Astrocyte (in vitro differentiated cells and primary cell): ENCODE measurements at regions not wholly inside any gene's neighbourhood (a gene's known extent, or its start where the extent isn't known, plus 50 kb on each side); places are given as distances from the start of the nearest gene placed in this dataset.

Source experiments
- DNase-seq: peaks from one replicate; pipeline ENCODE4 v3.0.0-alpha.2; 2010; ENCODE audit warnings: low read depth
- FAIRE-seq: peaks from 2 replicates; lab custom pipeline; 2011; peaks lifted over from hg19 to GRCh38; lab: Jason Lieb, UNC
- H2AFZ ChIP-seq: 2 replicates; pipeline ENCODE4 v1.6.0; 2012; ENCODE audit warnings: low read depth, low read length, inconsistent platforms
- H3K27ac ChIP-seq: 2 replicates; pipeline ENCODE4 v1.5.1; 2011; ENCODE audit warnings: low read depth, low read length, inconsistent platforms
- H3K27me3 ChIP-seq: 2 replicates; pipeline ENCODE4 v1.6.0; 2011; ENCODE audit warnings: low read length, inconsistent platforms; ENCODE audit not compliant: insufficient read depth
- H3K36me3 ChIP-seq: 2 replicates; pipeline ENCODE4 v1.5.1; 2011; ENCODE audit warnings: low read length, inconsistent platforms; ENCODE audit not compliant: insufficient read depth
- H3K4me1 ChIP-seq: 2 replicates; pipeline ENCODE4 v1.5.1; 2011; ENCODE audit warnings: low read length, inconsistent platforms; ENCODE audit not compliant: insufficient read depth
- H3K4me2 ChIP-seq: 2 replicates; pipeline ENCODE4 v1.6.0; 2012; ENCODE audit warnings: low read length, inconsistent platforms
- H3K4me3 ChIP-seq: 2 replicates; pipeline ENCODE4 v1.5.1; 2011; ENCODE audit warnings: low read depth, mild to moderate bottlenecking, low read length, inconsistent platforms; ENCODE audit not compliant: insufficient read depth
- H3K79me2 ChIP-seq: 2 replicates; pipeline ENCODE4 v1.6.0; 2012; ENCODE audit warnings: mild to moderate bottlenecking, low read length, inconsistent platforms; ENCODE audit not compliant: insufficient read depth
- H3K9ac ChIP-seq: 2 replicates; pipeline ENCODE4 v1.6.0; 2012; ENCODE audit warnings: mild to moderate bottlenecking, low read length, inconsistent platforms
- H3K9me3 ChIP-seq: 2 replicates; pipeline ENCODE4 v1.5.1; 2012; ENCODE audit warnings: low read depth, mild to moderate bottlenecking, low read length, inconsistent platforms; ENCODE audit not compliant: insufficient read depth
- H4K20me1 ChIP-seq: 2 replicates; pipeline ENCODE4 v1.6.0; 2012; ENCODE audit warnings: low read length, inconsistent platforms; ENCODE audit not compliant: insufficient read depth
- H3K27ac Mint-ChIP-seq: one replicate; pipeline ENCODE4 v1.8.0; 2021; ENCODE audit warnings: mild to moderate bottlenecking, mixed read lengths; ENCODE audit not compliant: unreplicated experiment
- H3K27me3 Mint-ChIP-seq: one replicate; pipeline ENCODE4 v1.8.0; 2021; ENCODE audit warnings: low read depth, mixed read lengths; ENCODE audit not compliant: unreplicated experiment
- H3K36me3 Mint-ChIP-seq: one replicate; pipeline ENCODE4 v1.8.0; 2021; ENCODE audit warnings: low read depth, mixed read lengths; ENCODE audit not compliant: unreplicated experiment
- H3K4me1 Mint-ChIP-seq: one replicate; pipeline ENCODE4 v1.8.0; 2021; ENCODE audit warnings: low read depth, mixed read lengths; ENCODE audit not compliant: unreplicated experiment
- H3K4me3 Mint-ChIP-seq: one replicate; pipeline ENCODE4 v1.8.0; 2021; ENCODE audit warnings: mild to moderate bottlenecking, moderate library complexity, mixed read lengths; ENCODE audit not compliant: unreplicated experiment
- H3K9me3 Mint-ChIP-seq: one replicate; pipeline ENCODE4 v1.8.0; 2021; ENCODE audit warnings: mild to moderate bottlenecking, mixed read lengths; ENCODE audit not compliant: unreplicated experiment
- EZH2 ChIP-seq: IDR thresholded peaks from 2 replicates; pipeline ENCODE4 v1.6.1; 2012; ENCODE audit warnings: mild to moderate bottlenecking, low read length, inconsistent platforms; ENCODE audit not compliant: insufficient read depth
- TF ChIP-seq, protein P1 (sequence below): IDR thresholded peaks from 2 replicates; pipeline ENCODE4 v1.5.1; 2011; ENCODE audit warnings: low read depth, mild to moderate bottlenecking, inconsistent platforms, low read length, moderate library complexity; ENCODE audit not compliant: insufficient read depth

DNA sequence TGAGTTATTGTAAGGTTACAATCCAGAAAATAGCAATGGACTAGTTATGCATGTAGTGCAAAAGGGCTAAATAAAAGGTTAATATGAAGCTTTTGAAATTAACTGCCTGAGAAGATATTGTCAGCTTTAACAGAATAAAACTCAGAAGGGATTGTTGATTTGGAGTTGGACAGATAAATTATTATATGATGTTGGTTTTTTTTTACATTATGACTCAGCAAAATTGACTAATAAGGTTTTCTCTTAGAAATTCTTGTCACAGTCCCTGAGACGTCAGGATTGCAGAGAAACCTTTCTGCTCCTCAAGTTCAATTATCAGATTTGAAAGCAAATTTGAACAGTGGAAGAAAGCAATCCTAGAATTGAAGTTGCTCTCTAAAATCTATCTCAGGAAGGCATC lies 946.9 kb downstream of the CBLN2 start:
- no peak for TF ChIP-seq EZH2
- TF ChIP-seq, protein P1, sequence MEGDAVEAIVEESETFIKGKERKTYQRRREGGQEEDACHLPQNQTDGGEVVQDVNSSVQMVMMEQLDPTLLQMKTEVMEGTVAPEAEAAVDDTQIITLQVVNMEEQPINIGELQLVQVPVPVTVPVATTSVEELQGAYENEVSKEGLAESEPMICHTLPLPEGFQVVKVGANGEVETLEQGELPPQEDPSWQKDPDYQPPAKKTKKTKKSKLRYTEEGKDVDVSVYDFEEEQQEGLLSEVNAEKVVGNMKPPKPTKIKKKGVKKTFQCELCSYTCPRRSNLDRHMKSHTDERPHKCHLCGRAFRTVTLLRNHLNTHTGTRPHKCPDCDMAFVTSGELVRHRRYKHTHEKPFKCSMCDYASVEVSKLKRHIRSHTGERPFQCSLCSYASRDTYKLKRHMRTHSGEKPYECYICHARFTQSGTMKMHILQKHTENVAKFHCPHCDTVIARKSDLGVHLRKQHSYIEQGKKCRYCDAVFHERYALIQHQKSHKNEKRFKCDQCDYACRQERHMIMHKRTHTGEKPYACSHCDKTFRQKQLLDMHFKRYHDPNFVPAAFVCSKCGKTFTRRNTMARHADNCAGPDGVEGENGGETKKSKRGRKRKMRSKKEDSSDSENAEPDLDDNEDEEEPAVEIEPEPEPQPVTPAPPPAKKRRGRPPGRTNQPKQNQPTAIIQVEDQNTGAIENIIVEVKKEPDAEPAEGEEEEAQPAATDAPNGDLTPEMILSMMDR: no peak
- no peaks in the 10 kb centered on the region for H3K9me3 ChIP-seq

DNA sequence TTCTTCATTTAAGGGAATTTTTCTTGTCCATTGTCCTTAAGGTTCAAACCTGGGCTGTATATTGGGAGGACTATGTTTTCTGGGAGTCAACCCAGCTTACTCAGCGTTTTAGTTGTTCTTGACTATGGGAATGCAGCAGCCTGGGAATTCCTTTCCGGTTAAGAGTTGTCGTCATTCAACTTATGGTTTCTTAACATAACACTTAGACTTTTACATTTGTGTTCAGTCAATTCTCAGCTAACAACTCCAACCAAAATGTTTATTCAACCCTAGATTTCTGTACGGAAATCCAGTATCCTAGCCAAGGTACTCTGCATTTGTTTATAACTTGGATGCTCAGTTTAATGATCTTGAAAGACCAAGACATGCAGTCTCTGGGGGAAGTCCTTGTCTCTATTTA lies 960.9 kb downstream of the CBLN2 start:
- Histone ChIP-seq H3K27ac (no peak overlapping the region), H3K4me2 (no peak overlapping the region), H3K9ac (no peak overlapping the region), H3K4me3 (no peak overlapping the region), H3K4me1 (no peaks in the 10 kb centered on the region), H4K20me1 (no peaks in the 10 kb centered on the region), H3K79me2 (no peaks in the 10 kb centered on the region), H2AFZ (no peak overlapping the region), H3K36me3 (no peaks in the 10 kb centered on the region), H3K9me3 (no peaks in the 10 kb centered on the region), H3K27me3 (no peaks in the 10 kb centered on the region)
- H3K27ac Mint-ChIP-seq: no peak overlapping the region
- H3K36me3 Mint-ChIP-seq: no peaks in the 10 kb centered on the region
- DNase-seq (peak; percentile 4), FAIRE-seq (no peak)
- peaks cover 6% of the 10 kb centered on the region for H3K9me3 Mint-ChIP-seq
- no peaks in the 10 kb centered on the region for H3K27me3 Mint-ChIP-seq
- TF ChIP-seq, protein P1: no peak
- TF ChIP-seq EZH2: no peak
- no peaks in the 10 kb centered on the region for H3K4me1 Mint-ChIP-seq
- H3K4me3 Mint-ChIP-seq: no peak overlapping the region

More for the DNA sequence above, 946.9 kb downstream of the CBLN2 start:
- no peaks in the 10 kb centered on the region for H3K36me3 ChIP-seq
- no peaks in the 10 kb centered on the region for H3K4me1 Mint-ChIP-seq
- no peak overlapping the region for H2AFZ ChIP-seq
- no peak overlapping the region for H3K9ac ChIP-seq
- no peak overlapping the region for H3K4me2 ChIP-seq
- H3K4me3 ChIP-seq: no peak overlapping the region
- no peaks in the 10 kb centered on the region for H3K27me3 ChIP-seq
- no peaks in the 10 kb centered on the region for H3K9me3 Mint-ChIP-seq
- H3K36me3 Mint-ChIP-seq: no peaks in the 10 kb centered on the region
- H3K27ac ChIP-seq: no peak overlapping the region
- H3K27me3 Mint-ChIP-seq: no peaks in the 10 kb centered on the region
- H3K27ac Mint-ChIP-seq: no peak overlapping the region
- no peak for DNase-seq
- no peak for FAIRE-seq
- no peaks in the 10 kb centered on the region for H3K4me1 ChIP-seq
- H3K79me2 ChIP-seq: no peaks in the 10 kb centered on the region
- no peak overlapping the region for H3K4me3 Mint-ChIP-seq
- no peaks in the 10 kb centered on the region for H4K20me1 ChIP-seq

DNA sequence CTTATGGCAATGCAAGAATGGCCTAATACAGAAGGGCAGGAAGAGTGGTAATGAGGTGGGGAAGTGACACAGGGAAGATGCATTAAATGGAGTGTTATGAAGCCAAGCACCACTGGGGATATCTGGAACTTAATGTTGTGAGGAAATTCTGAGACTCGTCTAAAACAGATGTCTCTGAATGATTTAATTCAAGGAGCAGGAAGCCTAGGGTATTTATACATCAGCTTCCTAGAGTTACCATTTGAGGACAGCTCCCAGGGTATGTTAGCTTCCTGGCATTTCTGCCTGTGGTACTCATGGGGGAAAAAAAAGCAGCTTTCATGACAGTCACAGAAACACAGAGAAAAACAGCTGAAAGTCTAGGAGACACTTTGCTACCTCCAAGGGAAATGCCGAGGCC lies 989.5 kb downstream of the CBLN2 start:
- H3K27me3 ChIP-seq: no peaks in the 10 kb centered on the region
- no peaks in the 10 kb centered on the region for H4K20me1 ChIP-seq
- no peak overlapping the region for H3K4me2 ChIP-seq
- H3K27ac ChIP-seq: no peak overlapping the region
- Mint-ChIP-seq H3K27me3 (no peaks in the 10 kb centered on the region), H3K4me1 (no peaks in the 10 kb centered on the region), H3K9me3 (peaks cover 13% of the 10 kb centered on the region), H3K36me3 (no peaks in the 10 kb centered on the region), H3K4me3 (no peak overlapping the region), H3K27ac (no peak overlapping the region)
- FAIRE-seq (no peak), DNase-seq (no peak)
- TF ChIP-seq, protein P1: no peak
- no peak for TF ChIP-seq EZH2
- no peaks in the 10 kb centered on the region for H3K4me1 ChIP-seq
- H3K36me3 ChIP-seq: no peaks in the 10 kb centered on the region
- no peak overlapping the region for H3K4me3 ChIP-seq
- H2AFZ ChIP-seq: no peak overlapping the region
- H3K9me3 ChIP-seq: peaks cover 2% of the 10 kb centered on the region
- H3K9ac ChIP-seq: no peak overlapping the region
- no peaks in the 10 kb centered on the region for H3K79me2 ChIP-seq
